Osteoblast (primary cell): ENCODE measurements at regions not wholly inside any gene's neighbourhood (a gene's known extent, or its start where the extent isn't known, plus 50 kb on each side); places are given as distances from the start of the nearest gene placed in this dataset.

Source experiments
- DNase-seq: peaks from one replicate; pipeline ENCODE4 v3.0.0; 2011; ENCODE audit warnings: low spot score, mixed read lengths; ENCODE audit not compliant: insufficient read length; ENCODE audit errors: missing footprints
- H2AFZ ChIP-seq: 2 replicates; pipeline ENCODE4 v1.6.0; 2011; ENCODE audit warnings: mild to moderate bottlenecking, low read length
- H3K27ac ChIP-seq: 2 replicates; pipeline ENCODE4 v1.5.1; 2011; ENCODE audit warnings: mild to moderate bottlenecking, low read depth, low read length, moderate library complexity
- H3K27me3 ChIP-seq: 2 replicates; pipeline ENCODE4 v1.6.0; 2012; ENCODE audit warnings: mild to moderate bottlenecking, control low read depth, inconsistent platforms, low read length, moderate library complexity; ENCODE audit not compliant: insufficient read depth
- H3K36me3 ChIP-seq: 2 replicates; pipeline ENCODE4 v1.5.1; 2011; ENCODE audit warnings: mild to moderate bottlenecking, low read length, control low read depth, moderate library complexity; ENCODE audit not compliant: insufficient read depth
- H3K4me1 ChIP-seq: 2 replicates; pipeline ENCODE4 v1.5.1; 2011; ENCODE audit warnings: mild to moderate bottlenecking, low read length, control low read depth, moderate library complexity; ENCODE audit not compliant: insufficient read depth
- H3K4me2 ChIP-seq: 2 replicates; pipeline ENCODE4 v1.6.0; 2011; ENCODE audit warnings: mild to moderate bottlenecking, low read length; ENCODE audit not compliant: insufficient read depth
- H3K4me3 ChIP-seq: fragments of 200-600 bp; sonication (generic); 3 replicates; pipeline ENCODE4 v1.5.1; 2012; ENCODE audit warnings: mild to moderate bottlenecking, low read length, inconsistent platforms; ENCODE audit not compliant: insufficient read depth
- H3K79me2 ChIP-seq: 2 replicates; pipeline ENCODE4 v1.6.0; 2012; ENCODE audit warnings: mild to moderate bottlenecking, low read length, control low read depth, inconsistent platforms; ENCODE audit not compliant: insufficient read depth
- H3K9me3 ChIP-seq: 2 replicates; pipeline ENCODE4 v1.5.1; 2011; ENCODE audit warnings: low read depth, low read length, control low read depth
- H4K20me1 ChIP-seq: 2 replicates; pipeline ENCODE4 v1.6.0; 2012; ENCODE audit warnings: mild to moderate bottlenecking, low read length, control low read depth; ENCODE audit not compliant: insufficient read depth
- TF ChIP-seq, protein P1 (sequence below): IDR thresholded peaks from 2 replicates; pipeline ENCODE4 v1.5.1; 2011; ENCODE audit warnings: mild to moderate bottlenecking, low read depth, low read length, moderate library complexity; ENCODE audit errors: extremely low read depth

DNA sequence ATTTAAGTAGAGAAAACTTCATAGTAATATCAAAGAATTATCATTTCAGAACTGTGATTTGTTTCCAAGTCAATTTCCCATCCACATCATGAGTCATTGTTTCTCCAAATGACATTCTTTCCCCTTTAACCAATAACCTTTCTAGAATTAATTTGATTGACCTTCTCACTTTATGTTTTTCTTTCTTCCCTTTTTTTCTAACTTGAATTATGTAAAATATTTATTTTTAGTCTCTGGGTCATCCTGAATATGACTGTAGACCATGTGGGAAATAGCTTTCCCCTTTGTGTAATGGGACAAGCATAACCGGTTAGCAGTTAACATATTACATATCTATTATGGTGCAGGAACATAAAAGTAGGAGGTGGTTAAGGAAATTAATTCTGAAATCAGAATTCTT, 291.1 kb downstream of the GJA1 start:
- TF ChIP-seq, protein P1, sequence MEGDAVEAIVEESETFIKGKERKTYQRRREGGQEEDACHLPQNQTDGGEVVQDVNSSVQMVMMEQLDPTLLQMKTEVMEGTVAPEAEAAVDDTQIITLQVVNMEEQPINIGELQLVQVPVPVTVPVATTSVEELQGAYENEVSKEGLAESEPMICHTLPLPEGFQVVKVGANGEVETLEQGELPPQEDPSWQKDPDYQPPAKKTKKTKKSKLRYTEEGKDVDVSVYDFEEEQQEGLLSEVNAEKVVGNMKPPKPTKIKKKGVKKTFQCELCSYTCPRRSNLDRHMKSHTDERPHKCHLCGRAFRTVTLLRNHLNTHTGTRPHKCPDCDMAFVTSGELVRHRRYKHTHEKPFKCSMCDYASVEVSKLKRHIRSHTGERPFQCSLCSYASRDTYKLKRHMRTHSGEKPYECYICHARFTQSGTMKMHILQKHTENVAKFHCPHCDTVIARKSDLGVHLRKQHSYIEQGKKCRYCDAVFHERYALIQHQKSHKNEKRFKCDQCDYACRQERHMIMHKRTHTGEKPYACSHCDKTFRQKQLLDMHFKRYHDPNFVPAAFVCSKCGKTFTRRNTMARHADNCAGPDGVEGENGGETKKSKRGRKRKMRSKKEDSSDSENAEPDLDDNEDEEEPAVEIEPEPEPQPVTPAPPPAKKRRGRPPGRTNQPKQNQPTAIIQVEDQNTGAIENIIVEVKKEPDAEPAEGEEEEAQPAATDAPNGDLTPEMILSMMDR: no peak
- Histone ChIP-seq H4K20me1 (no peaks in the 10 kb centered on the region), H3K4me2 (no peak overlapping the region), H3K79me2 (no peaks in the 10 kb centered on the region), H2AFZ (no peak overlapping the region), H3K27ac (peak overlapping the region; percentile 25), H3K9me3 (peaks cover 3% of the 10 kb centered on the region), H3K36me3 (no peaks in the 10 kb centered on the region), H3K4me3 (no peak overlapping the region), H3K27me3 (no peaks in the 10 kb centered on the region), H3K4me1 (peaks cover 4% of the 10 kb centered on the region)
- peak; percentile 66 for DNase-seq

DNA sequence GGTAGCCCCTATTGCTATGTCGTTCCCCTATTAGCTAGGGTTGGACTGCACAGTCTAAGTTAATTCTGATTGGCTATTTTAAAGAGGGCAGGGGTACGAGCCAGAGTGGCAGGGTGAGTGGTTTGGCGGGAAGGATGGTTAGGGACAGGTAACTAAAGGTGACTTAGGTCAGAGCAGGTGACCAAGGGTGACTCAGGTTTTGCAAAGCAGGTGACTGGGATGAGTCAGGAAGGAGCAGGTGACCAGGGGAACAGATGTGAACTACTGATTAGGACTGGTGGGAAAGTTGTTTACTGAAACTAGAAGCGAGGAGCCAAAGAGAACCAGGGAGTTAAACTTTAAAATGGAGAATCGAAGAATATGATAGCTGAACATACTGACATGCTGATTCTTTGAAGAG, 295.2 kb downstream of the GJA1 start:
- peaks cover 19% of the 10 kb centered on the region for H3K4me1 ChIP-seq
- DNase-seq: no peak
- peaks cover 3% of the 10 kb centered on the region for H3K9me3 ChIP-seq
- no peaks in the 10 kb centered on the region for H3K27me3 ChIP-seq
- no peaks in the 10 kb centered on the region for H4K20me1 ChIP-seq
- H3K79me2 ChIP-seq: no peaks in the 10 kb centered on the region
- H3K36me3 ChIP-seq: no peaks in the 10 kb centered on the region
- H3K27ac ChIP-seq: no peak overlapping the region
- no peak overlapping the region for H2AFZ ChIP-seq
- no peak overlapping the region for H3K4me3 ChIP-seq
- H3K4me2 ChIP-seq: no peak overlapping the region
- TF ChIP-seq, protein P1: no peak

DNA sequence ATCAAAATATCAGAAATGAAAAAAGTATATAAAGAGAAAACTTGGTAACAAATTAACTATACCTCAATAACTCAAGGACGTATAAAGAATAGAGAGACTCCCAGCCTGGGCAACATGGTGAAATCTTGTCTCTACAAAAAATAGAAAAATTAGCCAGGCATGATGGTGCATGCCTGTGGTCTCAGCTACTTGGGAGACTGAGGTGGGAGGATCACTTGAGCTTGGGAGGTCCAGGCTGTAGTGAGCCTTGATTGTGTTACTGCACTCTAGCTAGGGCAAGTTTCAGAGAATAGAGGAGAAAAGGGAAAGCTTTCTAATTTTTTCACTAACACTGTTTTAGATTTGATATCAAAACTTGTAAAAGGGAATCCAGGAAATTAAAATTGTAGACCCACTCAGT, 295.9 kb downstream of the GJA1 start:
- Histone ChIP-seq H3K9me3 (peaks cover 3% of the 10 kb centered on the region), H2AFZ (no peak overlapping the region), H3K36me3 (no peaks in the 10 kb centered on the region), H3K27me3 (no peaks in the 10 kb centered on the region), H3K4me2 (no peak overlapping the region), H3K27ac (no peak overlapping the region), H3K4me1 (peaks cover 19% of the 10 kb centered on the region), H3K4me3 (no peak overlapping the region), H3K79me2 (no peaks in the 10 kb centered on the region), H4K20me1 (no peaks in the 10 kb centered on the region)
- no peak for DNase-seq
- TF ChIP-seq, protein P1: no peak

DNA sequence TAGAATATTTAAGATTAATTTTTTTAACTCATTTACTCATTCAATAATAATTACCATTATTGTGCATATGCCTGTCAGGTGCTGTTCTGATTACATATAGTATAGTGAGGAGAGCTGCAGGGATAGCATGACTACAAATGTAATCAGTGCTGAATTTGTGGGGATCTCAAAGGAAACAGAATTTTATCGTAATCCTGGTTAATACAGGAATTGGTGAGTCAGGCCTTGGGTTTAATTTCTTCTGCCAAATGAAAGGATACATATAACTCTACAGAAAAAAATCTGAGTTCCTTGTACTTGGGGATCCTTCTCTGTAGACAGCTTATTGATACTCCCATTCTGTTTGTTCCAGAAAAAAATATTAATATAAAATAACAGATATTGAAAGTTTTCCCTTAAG, 297.2 kb downstream of the GJA1 start:
- peaks cover 3% of the 10 kb centered on the region for H3K9me3 ChIP-seq
- H3K4me1 ChIP-seq: peaks cover 14% of the 10 kb centered on the region
- TF ChIP-seq, protein P1: no peak
- H3K36me3 ChIP-seq: no peaks in the 10 kb centered on the region
- peak overlapping the region; percentile 33 for H3K4me2 ChIP-seq
- H3K27me3 ChIP-seq: no peaks in the 10 kb centered on the region
- no peak overlapping the region for H3K4me3 ChIP-seq
- DNase-seq: peak; percentile 73
- H4K20me1 ChIP-seq: no peaks in the 10 kb centered on the region
- no peak overlapping the region for H2AFZ ChIP-seq
- no peaks in the 10 kb centered on the region for H3K79me2 ChIP-seq
- H3K27ac ChIP-seq: peak overlapping the region; percentile 19
